Fibroblast of pulmonary artery (primary cell): ENCODE measurements at regions not wholly inside any gene's neighbourhood (a gene's known extent, or its start where the extent isn't known, plus 50 kb on each side); places are given as distances from the start of the nearest gene placed in this dataset.
"Not testable (repeated sequence)": the region's sequence is repeated elsewhere in the genome, so short reads cannot be mapped to it uniquely, and the experiment has no call there.

ENCODE experiments used
- DNase-seq: peaks from one replicate; pipeline ENCODE4 v3.0.0-alpha.2; 2010; ENCODE audit warnings: low read depth
- H3K4me3 ChIP-seq: replicated peaks from 2 replicates; pipeline ENCODE4 v1.5.1; 2011; ENCODE audit warnings: low read depth, mild to moderate bottlenecking, control low read depth, low read length, moderate library complexity
- TF ChIP-seq, protein P1 (sequence below): IDR thresholded peaks from 2 replicates; pipeline ENCODE4 v1.5.1; 2011; ENCODE audit warnings: mild to moderate bottlenecking, control low read depth, low read length, inconsistent platforms; ENCODE audit errors: missing control alignments

DNA sequence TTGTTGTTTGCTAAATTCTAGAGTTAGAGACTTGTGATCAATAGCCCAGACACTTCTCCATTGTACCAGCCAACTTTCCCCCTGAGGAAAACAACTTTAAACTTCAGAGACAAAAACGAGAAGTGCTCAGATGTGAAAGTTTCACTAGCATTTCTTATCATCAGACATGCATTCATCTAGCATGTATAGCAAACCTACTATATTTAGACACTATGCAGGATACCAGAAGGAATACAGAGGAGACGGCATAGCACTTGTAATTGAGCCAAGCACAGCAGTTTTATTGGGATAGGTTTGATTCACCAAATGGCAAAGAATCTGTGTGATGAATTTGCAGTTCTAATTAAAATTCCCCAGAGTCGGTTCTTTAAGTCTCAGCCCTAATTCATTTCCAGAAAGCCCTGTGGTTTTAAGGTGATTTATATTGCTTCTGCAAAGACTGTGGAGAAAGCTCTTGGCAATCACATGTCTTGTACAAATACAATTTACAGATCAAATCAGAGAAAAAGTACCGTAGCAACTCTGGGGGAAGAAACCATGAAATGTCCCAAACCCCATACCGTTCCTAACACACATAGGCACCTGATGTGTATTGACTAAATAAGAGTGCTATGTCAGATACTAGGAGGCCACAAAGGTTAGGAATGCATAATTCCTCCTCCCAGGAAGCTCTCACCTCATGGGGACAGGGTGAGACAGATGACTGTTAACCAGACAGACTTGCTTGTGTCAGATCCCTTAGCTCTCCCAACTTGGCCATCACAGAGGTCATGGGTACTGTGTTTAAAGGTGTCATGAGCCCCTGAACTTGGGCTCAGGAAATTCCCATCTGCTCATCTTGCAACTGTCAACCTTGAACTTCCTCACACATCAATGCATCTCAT is 69.6 kb upstream of the KRAS start:
- H3K4me3 ChIP-seq: no peak overlapping the region
- no peak for DNase-seq
- TF ChIP-seq, protein P1, sequence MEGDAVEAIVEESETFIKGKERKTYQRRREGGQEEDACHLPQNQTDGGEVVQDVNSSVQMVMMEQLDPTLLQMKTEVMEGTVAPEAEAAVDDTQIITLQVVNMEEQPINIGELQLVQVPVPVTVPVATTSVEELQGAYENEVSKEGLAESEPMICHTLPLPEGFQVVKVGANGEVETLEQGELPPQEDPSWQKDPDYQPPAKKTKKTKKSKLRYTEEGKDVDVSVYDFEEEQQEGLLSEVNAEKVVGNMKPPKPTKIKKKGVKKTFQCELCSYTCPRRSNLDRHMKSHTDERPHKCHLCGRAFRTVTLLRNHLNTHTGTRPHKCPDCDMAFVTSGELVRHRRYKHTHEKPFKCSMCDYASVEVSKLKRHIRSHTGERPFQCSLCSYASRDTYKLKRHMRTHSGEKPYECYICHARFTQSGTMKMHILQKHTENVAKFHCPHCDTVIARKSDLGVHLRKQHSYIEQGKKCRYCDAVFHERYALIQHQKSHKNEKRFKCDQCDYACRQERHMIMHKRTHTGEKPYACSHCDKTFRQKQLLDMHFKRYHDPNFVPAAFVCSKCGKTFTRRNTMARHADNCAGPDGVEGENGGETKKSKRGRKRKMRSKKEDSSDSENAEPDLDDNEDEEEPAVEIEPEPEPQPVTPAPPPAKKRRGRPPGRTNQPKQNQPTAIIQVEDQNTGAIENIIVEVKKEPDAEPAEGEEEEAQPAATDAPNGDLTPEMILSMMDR: no peak

DNA sequence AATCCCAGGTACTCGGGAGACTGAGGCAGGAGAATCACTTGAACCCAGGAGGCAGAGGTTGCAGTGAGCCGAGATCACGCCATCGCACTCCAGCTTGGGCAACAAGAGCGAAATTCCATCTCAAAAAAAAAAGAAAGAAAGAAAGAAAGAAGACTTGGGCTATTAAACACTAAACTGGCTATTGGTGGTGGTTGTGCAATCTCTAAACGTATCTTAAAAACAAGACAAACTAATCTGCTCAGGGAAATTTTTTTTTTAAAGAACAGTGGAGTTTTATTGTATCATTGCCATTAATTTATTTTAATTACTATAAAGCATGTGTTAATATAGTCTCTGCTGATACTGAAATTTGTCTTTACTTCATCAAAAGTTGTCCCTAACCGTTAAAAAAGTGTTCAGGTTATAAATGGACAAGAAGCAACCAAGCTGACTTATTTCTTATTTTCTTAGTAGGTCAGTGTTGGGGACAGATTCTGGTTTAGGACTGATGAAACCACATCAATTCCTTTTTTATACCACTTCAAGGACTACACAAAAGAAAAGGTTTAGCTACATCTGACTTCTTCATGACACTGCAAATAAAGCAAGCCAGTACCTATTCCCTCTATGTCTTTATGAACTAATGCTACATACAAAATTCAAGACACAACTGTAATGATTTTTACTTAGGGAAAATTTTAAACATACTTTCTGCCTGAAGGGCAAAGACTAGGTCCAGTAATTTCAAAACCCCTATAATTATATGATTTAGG is 68.7 kb upstream of the KRAS start:
- DNase-seq: no peak
- H3K4me3 ChIP-seq: no peak overlapping the region
- TF ChIP-seq, protein P1: no peak

DNA sequence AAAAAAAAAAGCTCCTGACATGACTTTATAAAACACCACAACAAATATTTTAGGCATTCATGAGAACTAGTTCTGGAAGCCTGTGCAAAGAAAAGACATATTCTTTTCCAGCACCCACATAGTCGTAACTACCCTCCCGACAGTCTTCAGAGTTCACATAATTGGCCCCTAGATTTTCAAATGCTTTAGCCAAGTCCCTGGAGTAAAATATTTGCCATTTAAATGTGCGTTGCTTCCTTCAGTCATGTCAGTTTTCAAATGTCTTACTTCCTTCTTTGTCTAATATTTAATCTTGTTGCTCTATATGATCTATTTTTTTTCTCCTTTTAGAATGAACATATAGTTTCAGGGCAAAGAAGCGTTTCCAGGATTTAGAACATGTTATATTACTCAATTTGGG is 66.8 kb upstream of the KRAS start:
- DNase-seq: no peak
- TF ChIP-seq, protein P1: no peak
- no peak overlapping the region for H3K4me3 ChIP-seq

DNA sequence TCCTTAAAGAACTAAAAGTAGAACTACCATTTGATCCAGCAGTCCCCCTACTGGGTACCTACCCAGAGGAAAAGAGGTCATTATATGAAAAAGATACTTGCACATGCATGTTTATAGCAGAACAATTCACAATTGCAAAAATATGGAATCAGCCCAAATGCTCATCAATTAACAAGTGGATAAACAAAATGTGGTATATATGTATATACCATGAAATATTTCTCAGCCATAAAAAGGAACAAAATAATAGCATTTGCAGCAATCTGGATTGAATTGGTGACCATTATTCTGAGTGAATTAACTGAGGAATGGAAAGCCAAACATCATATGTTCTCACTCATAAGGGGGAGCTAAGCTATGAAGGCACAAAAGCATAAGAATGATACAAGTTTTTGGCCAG is 64.7 kb upstream of the KRAS start:
- DNase-seq: no peak
- H3K4me3 ChIP-seq: no peak overlapping the region
- TF ChIP-seq, protein P1: no peak

DNA sequence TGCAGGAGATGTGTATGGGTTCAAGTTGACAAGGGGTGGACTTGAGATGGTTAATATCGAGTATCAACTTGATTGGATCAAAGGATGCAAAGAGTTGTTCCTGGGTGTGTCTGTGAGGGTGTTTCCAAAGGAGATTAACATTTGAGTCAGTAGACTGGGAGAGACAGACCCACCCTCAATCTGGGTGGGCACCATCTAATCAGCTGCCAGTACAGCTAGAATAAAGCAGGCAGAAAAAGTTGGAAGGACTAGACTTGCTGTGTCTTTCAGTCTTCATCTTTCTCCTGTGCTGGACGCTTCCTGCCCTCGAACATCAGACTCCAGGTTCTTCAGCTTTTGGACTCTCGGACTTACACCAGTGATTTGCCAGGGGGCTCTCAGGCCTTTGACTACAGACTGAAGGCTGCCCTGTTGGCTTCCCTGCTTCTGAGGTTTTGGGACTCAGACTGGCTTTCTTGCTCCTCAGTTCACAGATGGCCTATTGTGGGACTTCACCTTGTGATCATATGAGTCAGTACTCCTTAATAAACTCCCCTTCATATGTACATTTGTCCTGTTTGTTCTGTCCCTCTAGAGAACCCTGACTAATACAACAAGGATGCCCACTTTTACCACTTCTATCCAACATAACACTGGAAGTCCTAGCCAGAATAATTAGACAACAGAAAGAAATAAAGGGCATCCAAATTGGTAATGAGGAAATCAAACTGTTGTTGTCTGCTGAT is 62.7 kb upstream of the KRAS start:
- not testable (repeated sequence) for DNase-seq, H3K4me3 ChIP-seq

DNA sequence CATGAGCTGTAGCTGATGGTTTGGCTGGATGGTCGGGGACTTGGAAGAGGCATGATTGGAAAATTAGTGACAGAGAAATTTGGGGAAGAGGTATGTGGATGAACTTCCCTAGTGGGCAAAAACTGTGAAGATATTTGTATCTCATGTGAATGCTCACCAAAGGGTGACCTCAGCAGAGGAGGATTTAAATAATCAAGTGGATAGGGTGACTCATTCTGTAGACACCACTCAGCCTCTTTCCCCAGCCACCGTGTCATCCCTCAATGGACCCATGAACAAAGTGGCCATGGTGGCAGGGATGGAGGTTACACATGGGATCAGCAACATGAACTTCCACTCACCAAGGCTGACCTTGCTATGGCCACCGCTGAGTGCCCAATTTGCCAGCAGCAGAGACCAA is 60.8 kb upstream of the KRAS start:
- DNase-seq: no peak
- no peak overlapping the region for H3K4me3 ChIP-seq

DNA sequence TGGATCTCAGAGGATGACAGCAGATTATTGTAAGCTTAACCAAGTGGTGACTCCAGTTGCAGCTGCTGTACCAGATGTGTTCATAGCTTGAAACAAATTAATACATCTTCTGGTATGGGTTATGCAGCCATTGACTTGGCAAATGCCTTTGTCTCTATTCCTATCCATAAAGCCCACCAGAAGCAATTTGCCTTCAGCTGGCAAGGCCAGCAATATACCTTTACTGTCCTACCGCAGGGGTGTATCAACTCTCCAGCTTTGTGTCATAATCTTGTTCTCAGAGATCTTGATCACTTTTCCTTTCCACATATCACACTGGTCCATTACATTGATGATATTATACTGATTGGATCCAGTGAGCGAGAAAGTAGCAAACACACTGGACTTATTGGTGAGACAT is 59.3 kb upstream of the KRAS start:
- not testable (repeated sequence) for DNase-seq

More for the DNA sequence above, 60.8 kb upstream of the KRAS start:
- TF ChIP-seq, protein P1: no peak

More for the DNA sequence above, 59.3 kb upstream of the KRAS start:
- not testable (repeated sequence) for H3K4me3 ChIP-seq
